KMS-11 (cell line): ENCODE measurements at regions not wholly inside any gene's neighbourhood (a gene's known extent, or its start where the extent isn't known, plus 50 kb on each side); places are given as distances from the start of the nearest gene placed in this dataset.

Experiments used
- H2AFZ ChIP-seq: fragments of 200-600 bp; sonication (generic); 2 replicates; pipeline ENCODE4 v1.6.1; 2016; ENCODE audit warnings: antibody characterized with exemption, mixed run types, low read depth
- H3K27ac ChIP-seq: fragments of 200-600 bp; sonication (generic); 2 replicates; pipeline ENCODE4 v1.6.1; 2016; ENCODE audit warnings: mild to moderate bottlenecking, mixed run types
- H3K27me3 ChIP-seq: fragments of 200-600 bp; sonication (generic); 2 replicates; pipeline ENCODE4 v1.6.1; 2017; ENCODE audit warnings: mild to moderate bottlenecking, low read depth, mixed run types, moderate library complexity; ENCODE audit not compliant: insufficient read depth
- H3K36me3 ChIP-seq: fragments of 200-600 bp; sonication (generic); 2 replicates; pipeline ENCODE4 v1.6.1; 2017; ENCODE audit warnings: mild to moderate bottlenecking, mixed run types; ENCODE audit not compliant: insufficient read depth
- H3K4me1 ChIP-seq: fragments of 200-600 bp; sonication (generic); 2 replicates; pipeline ENCODE4 v1.6.1; 2016; ENCODE audit warnings: mild to moderate bottlenecking, low read depth, mixed run types; ENCODE audit not compliant: poor library complexity, severe bottlenecking
- H3K4me2 ChIP-seq: fragments of 200-600 bp; sonication (generic); 2 replicates; pipeline ENCODE4 v1.7.0; 2016; ENCODE audit warnings: mild to moderate bottlenecking, mixed run types
- H3K4me3 ChIP-seq: fragments of 200-600 bp; sonication (generic); IDR thresholded peaks from 2 replicates; pipeline ENCODE4 v1.6.1; 2017; ENCODE audit warnings: low read depth, low read length, mixed read lengths; ENCODE audit not compliant: insufficient read depth
- H3K79me2 ChIP-seq: fragments of 200-600 bp; sonication (generic); 2 replicates; pipeline ENCODE4 v1.6.1; 2016; ENCODE audit warnings: low read depth, mixed run types; ENCODE audit not compliant: insufficient read depth
- H3K9ac ChIP-seq: fragments of 200-600 bp; sonication (generic); 2 replicates; pipeline ENCODE4 v1.6.1; 2016; ENCODE audit warnings: mild to moderate bottlenecking, mixed run types
- H4K20me1 ChIP-seq: fragments of 200-600 bp; sonication (generic); 2 replicates; pipeline ENCODE4 v1.6.1; 2016; ENCODE audit warnings: mild to moderate bottlenecking, mixed run types; ENCODE audit not compliant: insufficient read depth
- CTCF ChIP-seq: fragments of 200-600 bp; sonication (generic); conservative IDR thresholded peaks from 2 replicates; pipeline ENCODE4 v1.6.1; 2017; ENCODE audit warnings: low read depth, mild to moderate bottlenecking, antibody characterized with exemption, low read length, moderate library complexity, mixed read lengths

GRCh38 chr12:58306266-58307000 lies 365.1 kb downstream of the ATP23 start:
- peaks cover 12% of the 10 kb centered on the region for H3K4me1 ChIP-seq
- H3K9ac ChIP-seq, result no peak overlapping the region
- H2AFZ ChIP-seq, result no peak overlapping the region
- H3K36me3 ChIP-seq, result no peaks in the 10 kb centered on the region
- no peak overlapping the region for H3K27ac ChIP-seq
- no peak overlapping the region for H3K4me2 ChIP-seq
- TF ChIP-seq CTCF, result no peak
- no peak overlapping the region for H3K4me3 ChIP-seq
- no peaks in the 10 kb centered on the region for H4K20me1 ChIP-seq
- H3K27me3 ChIP-seq, result no peaks in the 10 kb centered on the region
- H3K79me2 ChIP-seq, result no peaks in the 10 kb centered on the region

GRCh38 chr12:58309806-58310205 lies 368.4 kb downstream of the ATP23 start:
- no peak overlapping the region for H3K4me3 ChIP-seq
- no peaks in the 10 kb centered on the region for H4K20me1 ChIP-seq
- no peaks in the 10 kb centered on the region for H3K79me2 ChIP-seq
- H3K27ac ChIP-seq, result no peak overlapping the region
- TF ChIP-seq CTCF, result no peak
- no peak overlapping the region for H2AFZ ChIP-seq
- no peak overlapping the region for H3K9ac ChIP-seq
- H3K36me3 ChIP-seq, result no peaks in the 10 kb centered on the region
- H3K4me1 ChIP-seq, result peaks cover 12% of the 10 kb centered on the region
- H3K4me2 ChIP-seq, result no peak overlapping the region
- H3K27me3 ChIP-seq, result no peaks in the 10 kb centered on the region

- H2AFZ ChIP-seq, result no peak overlapping the region
- no peak overlapping the region for H3K9ac ChIP-seq
- TF ChIP-seq CTCF, result no peak; the same call in 1 of the 2 replicates
- no peaks in the 10 kb centered on the region for H3K36me3 ChIP-seq
- H3K27ac ChIP-seq, result no peak overlapping the region
- H3K4me2 ChIP-seq, result no peak overlapping the region
- H3K4me3 ChIP-seq, result no peak overlapping the region
- no peaks in the 10 kb centered on the region for H3K27me3 ChIP-seq
- H3K79me2 ChIP-seq, result no peaks in the 10 kb centered on the region
- H4K20me1 ChIP-seq, result no peaks in the 10 kb centered on the region
- peaks cover 12% of the 10 kb centered on the region for H3K4me1 ChIP-seq
Measured at GRCh38 chr12:58310368-58310767, 369.0 kb downstream of the ATP23 start.

- Histone ChIP-seq H3K4me2 (no peak overlapping the region), H3K9ac (no peak overlapping the region), H2AFZ (no peak overlapping the region), H3K36me3 (no peaks in the 10 kb centered on the region), H3K27ac (no peak overlapping the region; the same call in 1 of the 2 replicates), H3K4me3 (no peak overlapping the region), H3K79me2 (no peaks in the 10 kb centered on the region), H3K27me3 (no peaks in the 10 kb centered on the region), H3K4me1 (peaks cover 12% of the 10 kb centered on the region), H4K20me1 (no peaks in the 10 kb centered on the region)
- TF ChIP-seq CTCF, result no peak
Measured at GRCh38 chr12:58310809-58311622, 369.6 kb downstream of the ATP23 start.
